ENCODE measurements at regions not wholly inside any gene's neighbourhood (a gene's known extent, or its start where the extent isn't known, plus 50 kb on each side); places are given as distances from the start of the nearest gene placed in this dataset.

GRCh38 chr1:38270849-38271633, 224.4 kb upstream of the POU3F1 start:
- H3K4me2 ChIP-seq (ENCODE audit: insufficient read depth, insufficient read length, low read length): no peak overlapping the region
- no peaks in the 10 kb centered on the region for H3K9me3 ChIP-seq (ENCODE audit: control insufficient read depth, low read depth, low read length)
- no peak overlapping the region for H3K4ac ChIP-seq (ENCODE audit: low read depth, low read length)
- Mint-ChIP-seq H3K9me3 (peaks cover 3 to 8% of the 10 kb centered on the region in 2 experiments; a peak in 4 of 5 replicates), H3K4me1 (peaks cover 70 to 73% of the 10 kb centered on the region in 2 experiments), H3K27me3 (ENCODE audit: low read depth) (peaks cover 3% of the 10 kb centered on the region; the same call in 1 of the 2 replicates), H3K4me3 (peak overlapping the region in 1 of 2 experiments; percentile 67; a peak in 3 of 5 replicates), H3K36me3 (ENCODE audit: insufficient read depth in 1 of 3, low read depth in 3 of 3) (peaks cover 0 to 7% (median 5%) of the 10 kb centered on the region in 3 experiments; a peak in 3 of 7 replicates), H3K27ac (peak overlapping the region; percentile 96 to 100 (median 98))
- DNase-seq: no peak
- no peak overlapping the region for H2AFZ ChIP-seq (ENCODE audit: low read length)
- H4K8ac ChIP-seq (replicated peaks; ENCODE audit: insufficient read length, low read depth, low read length): no peak overlapping the region
- H3K9ac ChIP-seq (ENCODE audit: extremely low read depth, insufficient read length, low read length): no peak overlapping the region
- no peak overlapping the region for H2BK120ac ChIP-seq (ENCODE audit: low read depth, low read length, poor library complexity, severe bottlenecking)
- H3K56ac ChIP-seq (ENCODE audit: insufficient read length, low read depth, low read length): no peak overlapping the region
- peak overlapping the region; percentile 76 for H3K27ac ChIP-seq (ENCODE audit: insufficient read length, low read depth, low read length)
- H2AK5ac ChIP-seq (ENCODE audit: insufficient read length, low read length): no peak overlapping the region
- no CpG with 5 or more reads among the region's 12 CpGs for WGBS (ENCODE audit: extremely low coverage, insufficient read length, low lambda C conversion rate)
- H2BK20ac ChIP-seq (ENCODE audit: low read depth, low read length, poor library complexity, severe bottlenecking): no peak overlapping the region
- no peak overlapping the region for H2BK15ac ChIP-seq (ENCODE audit: low read depth, low read length)
- H3K23me2 ChIP-seq (ENCODE audit: insufficient read length, low read depth, low read length, poor library complexity, severe bottlenecking): no peaks in the 10 kb centered on the region
- H3K79me1 ChIP-seq (ENCODE audit: insufficient read depth, low read depth, low read length, poor library complexity, severe bottlenecking): no peaks in the 10 kb centered on the region
- TF ChIP-seq CTCF (conservative IDR thresholded peaks at IDR 0.05): no peak
- no peak overlapping the region for H3K18ac ChIP-seq (ENCODE audit: insufficient read length, low read depth, low read length)
- no peak overlapping the region for H3K23ac ChIP-seq (ENCODE audit: insufficient read length, low read depth, low read length)
- no peak overlapping the region for H3T11ph ChIP-seq (ENCODE audit: low read length)
- no peaks in the 10 kb centered on the region for H4K20me1 ChIP-seq (ENCODE audit: control insufficient read depth, insufficient read depth, insufficient read length)
- no peak overlapping the region for H2BK5ac ChIP-seq (ENCODE audit: insufficient read length, low read length)
- H3K4me1 ChIP-seq (ENCODE audit: insufficient read depth, low read length): peaks cover 20% of the 10 kb centered on the region
- H4K91ac ChIP-seq (ENCODE audit: insufficient read length, low read depth, low read length): no peak overlapping the region
- no peaks in the 10 kb centered on the region for H3K27me3 ChIP-seq (ENCODE audit: insufficient read depth, low read length)
- no peak overlapping the region for H3K14ac ChIP-seq (ENCODE audit: insufficient read depth, low read length)
- no peaks in the 10 kb centered on the region; the same call in 1 of the 2 replicates for H3K79me2 ChIP-seq (ENCODE audit: insufficient read depth, low read length)
- no peak overlapping the region for H2BK12ac ChIP-seq (ENCODE audit: insufficient read length, low read depth, low read length)
- H4K5ac ChIP-seq (ENCODE audit: insufficient read length, low read depth, low read length): no peak overlapping the region

Measured in H9 (cell line).